Panc1 (cell line): ENCODE measurements at regions not wholly inside any gene's neighbourhood (a gene's known extent, or its start where the extent isn't known, plus 50 kb on each side); places are given as distances from the start of the nearest gene placed in this dataset.

Source experiments
- CTCF ChIP-seq: fragments of 450-650 bp; IDR thresholded peaks from 2 replicates; pipeline ENCODE4 v1.5.1; 2017; ENCODE audit warnings: mild to moderate bottlenecking
- POLR2AphosphoS5 ChIP-seq: IDR thresholded peaks from 2 replicates; pipeline ENCODE4 v1.6.1; 2012; ENCODE audit warnings: mild to moderate bottlenecking, low read depth, low read length, moderate library complexity
- SIN3A ChIP-seq: IDR thresholded peaks from 2 replicates; pipeline ENCODE4 v1.6.1; 2012; ENCODE audit warnings: low read depth, mild to moderate bottlenecking, low read length, moderate library complexity, borderline replicate concordance; ENCODE audit not compliant: insufficient read depth
- TCF7L2 ChIP-seq: IDR thresholded peaks from 2 replicates; pipeline ENCODE4 v1.6.1; 2011; ENCODE audit warnings: mild to moderate bottlenecking, low read depth, low read length, inconsistent platforms

GRCh38 chr15:91376038-91376437 is 276.0 kb downstream of the SV2B start:
- TF ChIP-seq CTCF (no peak), TCF7L2 (no peak), POLR2AphosphoS5 (no peak), SIN3A (no peak)
